ENCODE measurements at regions not wholly inside any gene's neighbourhood (a gene's known extent, or its start where the extent isn't known, plus 50 kb on each side); places are given as distances from the start of the nearest gene placed in this dataset.

- DNase-seq (ENCODE audit: low spot score) = no peak
- no peak for TF ChIP-seq CTCF (IDR thresholded peaks at IDR 0.05; ENCODE audit: extremely low read depth, missing control alignments)
These were observed 586.1 kb downstream of the GBA3 start for GRCh38 chr4:23278845-23279244.

GRCh38 chr4:23276076-23276475, 583.3 kb downstream of the GBA3 start:
- TF ChIP-seq CTCF (IDR thresholded peaks at IDR 0.05; ENCODE audit: extremely low read depth, missing control alignments) = no peak
- no peak for DNase-seq (ENCODE audit: low spot score)

GRCh38 chr4:23269566-23269965, 576.8 kb downstream of the GBA3 start:
- DNase-seq (ENCODE audit: low spot score) = no peak

GRCh38 chr4:23268072-23268771, 575.5 kb downstream of the GBA3 start:
- DNase-seq (ENCODE audit: low spot score) = no peak
- TF ChIP-seq CTCF (IDR thresholded peaks at IDR 0.05; ENCODE audit: extremely low read depth, missing control alignments) = no peak

More at GRCh38 chr4:23269566-23269965, 576.8 kb downstream of the GBA3 start:
- no peak for TF ChIP-seq CTCF (IDR thresholded peaks at IDR 0.05; ENCODE audit: extremely low read depth, missing control alignments)

GRCh38 chr4:23266401-23266800, 573.7 kb downstream of the GBA3 start:
- no peak for TF ChIP-seq CTCF (IDR thresholded peaks at IDR 0.05; ENCODE audit: extremely low read depth, missing control alignments)
- no peak for DNase-seq (ENCODE audit: low spot score)

- no peak for DNase-seq (ENCODE audit: low spot score)
These were observed 567.8 kb downstream of the GBA3 start for GRCh38 chr4:23260511-23260910.

More at GRCh38 chr4:23260511-23260910, 567.8 kb downstream of the GBA3 start:
- TF ChIP-seq CTCF (IDR thresholded peaks at IDR 0.05; ENCODE audit: extremely low read depth, missing control alignments) = no peak

All from GM20000 (cell line).